K562 (cell line): ENCODE measurements at regions not wholly inside any gene's neighbourhood (a gene's known extent, or its start where the extent isn't known, plus 50 kb on each side); places are given as distances from the start of the nearest gene placed in this dataset.

Experiments
- ATAC-seq: fragments of 200-7000 bp; cut with Tn5 transposase; 3 replicates; pipeline ENCODE4 v1.9.1; 2020; ENCODE audit warnings: moderate library complexity
- BruUV-seq: library from RNA; stranded (reverse); fragments of 400-500 nt; replicated peaks from 2 replicates; lab custom pipeline; 2021; lab: Mats Ljungman, UMichigan
- CTCF ChIA-PET: fragments of 300-600 bp; formaldehyde crosslinking; extraction: SDS; loops from one replicate; lab custom pipeline; 2021; ENCODE audit warnings: low intra/inter-chr PET ratio; lab: Yijun Ruan, JAX
- POLR2A ChIA-PET: fragments of 300-600, 350-650 bp; sonication (Branson Sonifier 250); formaldehyde crosslinking; extraction: SDS; loops from one replicate; lab custom pipeline; 2021; ENCODE audit warnings: antibody characterized with exemption, inconsistent platforms; lab: Yijun Ruan, JAX
- DNase-seq, 4 experiments: peaks; one replicate each; pipeline versions ENCODE4 v3.0.0 to v3.0.0-alpha.2; 2011 to 2018; ENCODE audit warnings: low spot score in 3 of 4, mixed read lengths in 3 of 4; ENCODE audit errors: extremely low read depth in 1 of 4
- FAIRE-seq: peaks from 2 replicates; lab custom pipeline; 2011; peaks lifted over from hg19 to GRCh38; lab: Jason Lieb, UNC
- H2AFZ ChIP-seq: 2 replicates; pipeline ENCODE4 v1.6.0; 2011; ENCODE audit warnings: low read depth, low read length, control low read depth, inconsistent platforms
- H3K27ac ChIP-seq: fragments of 200-600 bp; 3 replicates; pipeline ENCODE4 v1.8.0; 2011; ENCODE audit warnings: low read depth, mild to moderate bottlenecking, control low read depth, inconsistent platforms, low read length, moderate library complexity, mixed read lengths; ENCODE audit errors: extremely low read depth
- H3K27me3 ChIP-seq, 2 experiments: fragments of 300-600 bp in 1 of 2; 2 replicates in 1 of 2; 3 replicates in 1 of 2; pipeline versions ENCODE4 v1.6.0 to v1.8.0; 2011; ENCODE audit warnings: inconsistent platforms in 2 of 2, low read length in 2 of 2, mild to moderate bottlenecking in 1 of 2, mixed read lengths in 1 of 2, moderate library complexity in 1 of 2; ENCODE audit not compliant: control insufficient read depth in 2 of 2, insufficient read depth in 2 of 2
- H3K36me3 ChIP-seq: fragments of 300-600 bp; 3 replicates; pipeline ENCODE4 v1.8.0; 2011; ENCODE audit warnings: mild to moderate bottlenecking, low read length, inconsistent platforms; ENCODE audit not compliant: control insufficient read depth, insufficient read depth
- H3K4me1 ChIP-seq, 2 experiments: fragments of 200-600 bp in 1 of 2; replicated peaks in 1 of 2; 2 replicates in 1 of 2; 3 replicates in 1 of 2; pipeline versions ENCODE4 v1.5.1 to v1.8.0; 2011; ENCODE audit warnings: inconsistent platforms in 2 of 2, low read length in 2 of 2, mild to moderate bottlenecking in 1 of 2, mixed read lengths in 1 of 2, moderate library complexity in 1 of 2; ENCODE audit not compliant: control insufficient read depth in 2 of 2, insufficient read depth in 2 of 2
- H3K4me2 ChIP-seq: 2 replicates; pipeline ENCODE4 v1.6.1; 2011; ENCODE audit warnings: low read length, control low read depth, inconsistent platforms, mixed read lengths; ENCODE audit not compliant: insufficient read depth
- H3K4me3 ChIP-seq: fragments of 200-600 bp; sonication (generic), shearing (Covaris generic); 2 replicates; pipeline ENCODE4 v1.5.1; 2016; ENCODE audit warnings: control low read depth, inconsistent platforms
- H3K79me2 ChIP-seq: fragments of 200-600 bp; 3 replicates; pipeline ENCODE4 v1.8.0; 2011; ENCODE audit warnings: low read length, inconsistent platforms; ENCODE audit not compliant: control insufficient read depth, insufficient read depth
- H3K9ac ChIP-seq, 2 experiments: 2 replicates each; pipeline versions ENCODE4 v1.6.0 to v1.6.1; 2011; ENCODE audit warnings: low read depth in 2 of 2, low read length in 2 of 2, control low read depth in 1 of 2, inconsistent platforms in 1 of 2, mild to moderate bottlenecking in 1 of 2, mixed read lengths in 1 of 2; ENCODE audit not compliant: insufficient read depth in 1 of 2
- H3K9me1 ChIP-seq: one replicate; pipeline ENCODE4 v1.6.0; 2011; ENCODE audit warnings: inconsistent platforms, mild to moderate bottlenecking, low read length, moderate library complexity; ENCODE audit not compliant: control insufficient read depth, insufficient read depth
- H3K9me3 ChIP-seq: replicated peaks from 2 replicates; pipeline ENCODE4 v1.5.1; 2011; ENCODE audit warnings: low read depth, low read length, inconsistent platforms; ENCODE audit not compliant: control insufficient read depth, insufficient read depth
- H4K20me1 ChIP-seq: replicated peaks from 2 replicates; pipeline ENCODE4 v1.6.1; 2011; ENCODE audit warnings: low read length, inconsistent platforms, mixed read lengths; ENCODE audit not compliant: control insufficient read depth, insufficient read depth
- GABPB2 ChIP-seq: fragments of 250-450 bp; sonication (Bioruptor Pico); conservative IDR thresholded peaks from 2 replicates; pipeline ENCODE4 v1.5.1; 2021; ENCODE audit warnings: mild to moderate bottlenecking
- KDM2B ChIP-seq: fragments of 250-450 bp; sonication (Bioruptor Pico); IDR thresholded peaks from 2 replicates; pipeline ENCODE4 v1.8.0; 2021; ENCODE audit warnings: mild to moderate bottlenecking, moderate library complexity
- NKRF ChIP-seq: fragments of 450-650 bp; IDR thresholded peaks from 2 replicates; pipeline ENCODE4 v1.6.1; 2016; ENCODE audit warnings: borderline replicate concordance
- NR2C1 ChIP-seq, 2 experiments: fragments of 450-650 bp; IDR thresholded peaks; 2 replicates each; pipeline ENCODE4 v1.6.1; 2017; ENCODE audit warnings: mild to moderate bottlenecking in 2 of 2, antibody characterized with exemption in 1 of 2, inconsistent platforms in 1 of 2, missing compliant biosample characterization in 1 of 2, missing genetic modification characterization in 1 of 2
- RBM17 ChIP-seq: fragments of 200-400 bp; formaldehyde crosslinking; IDR thresholded peaks from 2 replicates; pipeline ENCODE4 v1.6.1; 2017; ENCODE audit warnings: low read depth, mild to moderate bottlenecking, low read length, borderline replicate concordance
- TFAP4 ChIP-seq: sonication (generic); formaldehyde crosslinking; IDR thresholded peaks from 2 replicates; pipeline ENCODE4 v1.8.0; 2022; ENCODE audit warnings: missing genetic modification reagents, mild to moderate bottlenecking, moderate library complexity, borderline replicate concordance
- ZBTB34 ChIP-seq: fragments of 250-450 bp; sonication (Bioruptor Pico); IDR thresholded peaks from 2 replicates; pipeline ENCODE4 v1.8.0; 2021; ENCODE audit warnings: mild to moderate bottlenecking, moderate library complexity
- WGBS: fragments of 100-300 bp; shearing (Covaris generic); methylation state at CpG from one replicate; pipeline ENCODE4 v1.1.6; 2016; ENCODE audit warnings: low coverage, mixed read lengths; ENCODE audit not compliant: insufficient coverage; ENCODE audit errors: missing lambda C conversion rate; 5-methylcytosine and 5-hydroxymethylcytosine counted together
- in situ Hi-C: fragments of 300-500 bp; cut with MboI; formaldehyde crosslinking; loops from 4 replicates; pipeline ENCODE4 v1.15.0; 2018; ENCODE audit warnings: inconsistent platforms, mixed read lengths
- intact Hi-C: fragments of 100-400 bp; cut with micrococcal nuclease; formaldehyde crosslinking; loops from 2 replicates; pipeline ENCODE4 v1.14.2; 2022

- intact Hi-C loops (no loop called here), in situ Hi-C loops (no loop called here)
- Histone ChIP-seq H3K9ac (no peak overlapping the region), H3K79me2 (no peaks in the 10 kb centered on the region), H3K27ac (no peak overlapping the region), H2AFZ (no peak overlapping the region), H3K4me3 (no peak overlapping the region), H3K4me2 (no peak overlapping the region), H3K27me3 (no peaks in the 10 kb centered on the region), H3K9me3 (no peaks in the 10 kb centered on the region), H4K20me1 (no peaks in the 10 kb centered on the region), H3K4me1 (no peaks in the 10 kb centered on the region), H3K9me1 (no peaks in the 10 kb centered on the region), H3K36me3 (no peaks in the 10 kb centered on the region)
- ChIA-PET POLR2A (no interaction called here), CTCF (no interaction called here)
- no peak for ATAC-seq
- DNase-seq = no peak
- no peak for FAIRE-seq
- BruUV-seq = no TSS peak
- TF ChIP-seq TFAP4 (no peak), GABPB2 (CRISPR knock-in tag) (no peak), NKRF (no peak), KDM2B (CRISPR knock-in tag) (no peak), ZBTB34 (CRISPR knock-in tag) (no peak), RBM17 (no peak), NR2C1 (IDR thresholded peaks at IDR 0.05) (no peak), NR2C1 (tag; IDR thresholded peaks at IDR 0.05) (no peak)
- 12% methylated on average over 3 of the region's 3 CpGs for WGBS
These were observed 882.2 kb downstream of the NTRK3 start for GRCh38 chr15:87374339-87374738.
